Trophoblast cell (in vitro differentiated cells and primary cell): ENCODE measurements at regions not wholly inside any gene's neighbourhood (a gene's known extent, or its start where the extent isn't known, plus 50 kb on each side); places are given as distances from the start of the nearest gene placed in this dataset.

ENCODE experiments used
- DNase-seq, 2 donors: peaks; one replicate each; pipeline ENCODE4 v3.0.0-alpha.2; 2016
- H2AFZ ChIP-seq: 2 replicates; pipeline ENCODE4 v1.6.1; 2013; ENCODE audit warnings: low read length, moderate library complexity, mild to moderate bottlenecking; ENCODE audit not compliant: insufficient read depth, poor library complexity
- H2AK5ac ChIP-seq: 2 replicates; pipeline ENCODE4 v1.6.1; 2013; ENCODE audit warnings: mild to moderate bottlenecking, low read length
- H2BK120ac ChIP-seq: 2 replicates; pipeline ENCODE4 v1.6.1; 2013; ENCODE audit warnings: low read length, mild to moderate bottlenecking, moderate library complexity; ENCODE audit not compliant: insufficient read depth, poor library complexity
- H2BK12ac ChIP-seq: 2 replicates; pipeline ENCODE4 v1.6.1; 2013; ENCODE audit warnings: mild to moderate bottlenecking, low read length, moderate library complexity
- H2BK5ac ChIP-seq: 2 replicates; pipeline ENCODE4 v1.6.1; 2013; ENCODE audit warnings: low read length, low read depth, moderate library complexity, mild to moderate bottlenecking; ENCODE audit not compliant: poor library complexity
- H3K14ac ChIP-seq: 2 replicates; pipeline ENCODE4 v1.6.1; 2013; ENCODE audit warnings: mild to moderate bottlenecking, low read length
- H3K18ac ChIP-seq: 2 replicates; pipeline ENCODE4 v1.6.1; 2013; ENCODE audit warnings: mild to moderate bottlenecking, low read length
- H3K23ac ChIP-seq: 2 replicates; pipeline ENCODE4 v1.6.1; 2013; ENCODE audit warnings: low read length
- H3K27ac ChIP-seq: 2 replicates; pipeline ENCODE4 v1.5.1; 2013; ENCODE audit warnings: low read depth, mild to moderate bottlenecking, inconsistent platforms, low read length, moderate library complexity
- H3K27me3 ChIP-seq: 2 replicates; pipeline ENCODE4 v1.6.1; 2013; ENCODE audit warnings: inconsistent platforms, mild to moderate bottlenecking, low read length, moderate library complexity; ENCODE audit not compliant: insufficient read depth
- H3K36me3 ChIP-seq, 2 experiments: 1 replicate in 1 of 2; 2 replicates in 1 of 2; pipeline ENCODE4 v1.6.1; 2013; ENCODE audit warnings: low read length in 2 of 2, mild to moderate bottlenecking in 2 of 2, moderate library complexity in 1 of 2; ENCODE audit not compliant: insufficient read depth in 2 of 2, control insufficient read depth in 1 of 2
- H3K4ac ChIP-seq: 2 replicates; pipeline ENCODE4 v1.6.1; 2013; ENCODE audit warnings: low read depth, mild to moderate bottlenecking, low read length, moderate library complexity
- H3K4me1 ChIP-seq, 2 experiments: 1 replicate in 1 of 2; 2 replicates in 1 of 2; pipeline ENCODE4 v1.6.1; 2013; ENCODE audit warnings: low read length in 2 of 2, mild to moderate bottlenecking in 2 of 2, moderate library complexity in 1 of 2; ENCODE audit not compliant: insufficient read depth in 2 of 2, control insufficient read depth in 1 of 2
- H3K4me2 ChIP-seq: 2 replicates; pipeline ENCODE4 v1.6.1; 2013; ENCODE audit warnings: inconsistent platforms, mild to moderate bottlenecking, low read length, moderate library complexity
- H3K4me3 ChIP-seq: 2 replicates; pipeline ENCODE4 v1.5.1; 2013; ENCODE audit warnings: mild to moderate bottlenecking, low read depth, low read length, inconsistent platforms
- H3K79me1 ChIP-seq: one replicate; pipeline ENCODE4 v1.6.1; 2013; ENCODE audit warnings: low read length
- H3K79me2 ChIP-seq: 2 replicates; pipeline ENCODE4 v1.6.1; 2013; ENCODE audit warnings: low read length, mild to moderate bottlenecking; ENCODE audit not compliant: control insufficient read depth, insufficient read depth, poor library complexity
- H3K9ac ChIP-seq: 2 replicates; pipeline ENCODE4 v1.6.1; 2013; ENCODE audit warnings: mild to moderate bottlenecking, low read length
- H3K9me3 ChIP-seq: 2 replicates; pipeline ENCODE4 v1.6.1; 2013; ENCODE audit warnings: low read depth, mild to moderate bottlenecking, control low read depth, inconsistent platforms, low read length; ENCODE audit not compliant: insufficient read depth
- H4K12ac ChIP-seq: 2 replicates; pipeline ENCODE4 v1.6.1; 2013; ENCODE audit warnings: low read depth, mild to moderate bottlenecking, low read length, moderate library complexity
- H4K8ac ChIP-seq: 2 replicates; pipeline ENCODE4 v1.6.1; 2013; ENCODE audit warnings: low read depth, mild to moderate bottlenecking, low read length, moderate library complexity
- H4K91ac ChIP-seq: one replicate; pipeline ENCODE4 v1.6.1; 2013; ENCODE audit warnings: low read depth, mild to moderate bottlenecking, low read length, moderate library complexity
- WGBS: extraction: QIAGEN DNeasy Blood & Tissue Kit; methylation state at CpG from one replicate; pipeline ENCODE4 v1.1.7; 2013; ENCODE audit warnings: missing lambda C conversion rate; ENCODE audit not compliant: insufficient read length, insufficient coverage; ENCODE audit errors: extremely low coverage; 5-methylcytosine and 5-hydroxymethylcytosine counted together

- no CpG with 5 or more reads among the region's 3 CpGs for WGBS
- no peak overlapping the region for H3K4ac ChIP-seq
- no peak overlapping the region for H4K91ac ChIP-seq
- no peaks in the 10 kb centered on the region for H3K27me3 ChIP-seq
- H3K18ac ChIP-seq = no peak overlapping the region
- H3K4me3 ChIP-seq = no peak overlapping the region
- H4K8ac ChIP-seq = no peak overlapping the region
- DNase-seq = no peak
- H3K4me1 ChIP-seq = no peaks in the 10 kb centered on the region
- H3K27ac ChIP-seq = no peak overlapping the region
- H4K12ac ChIP-seq = no peak overlapping the region
- H2BK5ac ChIP-seq = no peak overlapping the region
- H2BK12ac ChIP-seq = no peak overlapping the region
- no peak overlapping the region for H2AFZ ChIP-seq
- no peak overlapping the region for H2AK5ac ChIP-seq
- H3K23ac ChIP-seq = no peak overlapping the region
- H3K4me2 ChIP-seq = no peak overlapping the region
- no peak overlapping the region for H3K14ac ChIP-seq
- H3K79me2 ChIP-seq = no peaks in the 10 kb centered on the region
- no peaks in the 10 kb centered on the region for H3K79me1 ChIP-seq
- H3K9me3 ChIP-seq = no peaks in the 10 kb centered on the region
- no peak overlapping the region for H2BK120ac ChIP-seq
- H3K9ac ChIP-seq = no peak overlapping the region
- H3K36me3 ChIP-seq = no peaks in the 10 kb centered on the region
Measured at GRCh38 chr2:22274661-22275060, 1110.3 kb upstream of the KLHL29 start.

- Histone ChIP-seq H4K91ac (no peak overlapping the region), H4K12ac (no peak overlapping the region), H3K14ac (no peak overlapping the region), H3K4me2 (no peak overlapping the region), H2BK120ac (no peak overlapping the region), H3K27me3 (no peaks in the 10 kb centered on the region), H3K18ac (no peak overlapping the region), H2BK5ac (no peak overlapping the region), H3K9me3 (no peaks in the 10 kb centered on the region), H3K79me2 (no peaks in the 10 kb centered on the region), H2AK5ac (no peak overlapping the region), H3K4me3 (no peak overlapping the region), H3K36me3 (no peaks in the 10 kb centered on the region), H3K9ac (no peak overlapping the region), H3K4me1 (no peaks in the 10 kb centered on the region), H3K23ac (no peak overlapping the region), H3K4ac (no peak overlapping the region), H3K79me1 (no peaks in the 10 kb centered on the region), H2AFZ (no peak overlapping the region), H4K8ac (no peak overlapping the region), H3K27ac (no peak overlapping the region), H2BK12ac (no peak overlapping the region)
- no CpG with 5 or more reads among the region's 4 CpGs for WGBS
- DNase-seq = no peak
Measured at GRCh38 chr2:22276696-22277095, 1108.3 kb upstream of the KLHL29 start.

DNA sequence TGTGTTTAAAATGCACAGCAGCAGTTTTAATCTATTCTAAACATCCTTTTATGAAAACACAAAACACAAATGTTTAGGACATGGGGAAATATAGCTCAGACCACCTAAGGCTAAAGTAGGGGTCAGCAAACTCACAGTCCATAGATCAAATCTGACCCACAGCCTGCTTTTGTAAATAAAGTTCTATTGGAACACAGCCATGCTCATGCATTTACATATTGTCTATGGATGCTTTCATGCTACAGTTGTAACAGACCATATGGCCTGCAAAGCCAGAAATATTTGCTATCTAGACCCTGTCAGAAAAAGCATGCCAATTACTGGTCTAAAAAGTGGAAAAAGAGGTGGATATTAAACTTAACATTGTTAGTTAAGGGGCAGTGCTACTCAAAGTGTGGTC lies 1105.4 kb upstream of the KLHL29 start:
- H3K79me1 ChIP-seq = no peaks in the 10 kb centered on the region
- H3K14ac ChIP-seq = no peak overlapping the region
- no peak for DNase-seq
- no peak overlapping the region for H4K91ac ChIP-seq
- no peak overlapping the region for H4K12ac ChIP-seq
- no peaks in the 10 kb centered on the region for H3K9me3 ChIP-seq
- H2BK5ac ChIP-seq = no peak overlapping the region
- H2AFZ ChIP-seq = no peak overlapping the region
- no peak overlapping the region for H2BK12ac ChIP-seq
- no peaks in the 10 kb centered on the region for H3K4me1 ChIP-seq
- H3K27ac ChIP-seq = no peak overlapping the region
- H3K79me2 ChIP-seq = no peaks in the 10 kb centered on the region
- H3K23ac ChIP-seq = no peak overlapping the region
- no peaks in the 10 kb centered on the region for H3K36me3 ChIP-seq
- H3K27me3 ChIP-seq = no peaks in the 10 kb centered on the region
- H2AK5ac ChIP-seq = no peak overlapping the region
- H3K4me2 ChIP-seq = no peak overlapping the region
- no peak overlapping the region for H3K9ac ChIP-seq
- H2BK120ac ChIP-seq = no peak overlapping the region
- H3K4me3 ChIP-seq = no peak overlapping the region
- H4K8ac ChIP-seq = no peak overlapping the region
- H3K4ac ChIP-seq = no peak overlapping the region
- no peak overlapping the region for H3K18ac ChIP-seq

DNA sequence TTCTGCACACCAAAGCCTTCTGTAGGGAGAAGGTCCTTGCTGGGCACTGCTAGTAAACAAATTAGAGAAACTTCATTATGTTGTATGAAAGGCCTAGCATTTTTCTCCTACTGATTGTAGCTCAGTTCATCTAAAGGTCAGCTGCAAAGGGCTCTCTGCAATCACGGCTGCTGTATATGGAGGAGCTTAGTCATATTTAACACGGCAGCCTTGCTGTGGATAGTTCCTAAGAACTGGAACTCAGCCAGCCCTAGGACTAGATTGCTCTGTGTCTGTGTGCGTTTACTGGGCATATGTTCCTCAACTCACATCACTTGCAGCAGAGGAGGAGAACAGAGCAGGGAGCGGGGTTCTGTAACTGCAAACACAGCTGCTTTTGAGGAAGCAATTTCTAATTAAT lies 1103.9 kb upstream of the KLHL29 start:
- H2AFZ ChIP-seq = no peak overlapping the region
- no CpG with 5 or more reads among the region's 4 CpGs for WGBS

More for the DNA sequence above, 1103.9 kb upstream of the KLHL29 start:
- Histone ChIP-seq H4K12ac (no peak overlapping the region), H3K27me3 (no peaks in the 10 kb centered on the region), H2BK12ac (no peak overlapping the region), H3K23ac (no peak overlapping the region), H3K9ac (no peak overlapping the region), H3K4me1 (no peaks in the 10 kb centered on the region), H3K18ac (no peak overlapping the region), H4K8ac (no peak overlapping the region), H2AK5ac (no peak overlapping the region), H3K14ac (no peak overlapping the region), H3K4me3 (no peak overlapping the region), H3K36me3 (no peaks in the 10 kb centered on the region), H3K79me2 (no peaks in the 10 kb centered on the region), H2BK5ac (no peak overlapping the region), H3K9me3 (no peaks in the 10 kb centered on the region), H3K4ac (no peak overlapping the region), H3K79me1 (no peaks in the 10 kb centered on the region), H2BK120ac (no peak overlapping the region), H3K4me2 (no peak overlapping the region), H4K91ac (no peak overlapping the region), H3K27ac (no peak overlapping the region)
- DNase-seq = no peak
